ENCODE measurements at regions not wholly inside any gene's neighbourhood (a gene's known extent, or its start where the extent isn't known, plus 50 kb on each side); places are given as distances from the start of the nearest gene placed in this dataset.

DNA sequence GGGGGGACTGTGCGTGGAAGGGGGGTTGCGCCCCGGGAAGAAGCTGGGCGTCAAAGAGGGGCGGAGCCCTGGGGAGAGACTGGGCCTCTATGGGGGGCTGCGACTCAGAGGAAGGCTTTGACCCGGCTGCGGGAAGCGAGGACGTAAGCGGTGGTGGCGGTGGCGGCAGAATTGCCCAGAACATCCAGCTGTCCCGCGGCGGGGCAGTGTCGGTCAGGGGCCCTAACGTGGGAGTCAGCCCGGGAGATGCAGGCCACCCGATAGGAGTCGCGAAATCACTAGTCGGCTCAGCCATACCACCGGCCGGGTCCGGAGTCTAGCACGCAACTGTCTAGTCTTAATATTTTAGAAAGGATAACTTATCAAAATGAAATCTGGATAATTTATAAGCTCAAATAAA, 387.6 kb upstream of the EYS start:
- ChIA-PET SMC1A (ENCODE audit: uncharacterized antibody, unreplicated experiment) (no interaction called here), RAD21 (ENCODE audit: unreplicated experiment) (no interaction called here), CTCF (no interaction called here), POLR2A (no interaction called here)
- no peaks in the 10 kb centered on the region for H4K20me1 ChIP-seq (ENCODE audit: control insufficient read depth, insufficient read depth)
- no TSS peak for BruUV-seq (replicated peaks)
- H3K27me3 ChIP-seq (replicated peaks in 1 of 2; ENCODE audit: control insufficient read depth in 2 of 2, insufficient read depth in 2 of 2, low read length in 1 of 2): no peaks in the 10 kb centered on the region
- no peak overlapping the region for H3K4me3 ChIP-seq
- WGBS (ENCODE audit: insufficient coverage, insufficient replicate concordance, low lambda C conversion rate, missing lambda C conversion rate): 69% methylated on average over 19 of the region's 27 CpGs
- H3K36me3 ChIP-seq (ENCODE audit: control insufficient read depth in 2 of 2, insufficient read depth in 2 of 2, low read length in 1 of 2): no peaks in the 10 kb centered on the region
- no peaks in the 10 kb centered on the region for H3K4me1 ChIP-seq (ENCODE audit: control insufficient read depth, insufficient read depth, low read length)
- no peak overlapping the region for H2AFZ ChIP-seq (ENCODE audit: control insufficient read depth, low read depth, low read length)
- TF ChIP-seq PAX5 (IDR thresholded peaks at IDR 0.05; ENCODE audit: borderline replicate concordance, low read depth, low read length) (no peak), EP300 (IDR thresholded peaks at IDR 0.05; ENCODE audit: borderline replicate concordance in 1 of 2, control insufficient read depth in 1 of 2, low read depth in 2 of 2, low read length in 2 of 2) (no peak), JUNB (IDR thresholded peaks at IDR 0.05) (no peak), KDM1A (IDR thresholded peaks at IDR 0.05; ENCODE audit: borderline replicate concordance) (no peak), TCF3 (IDR thresholded peaks at IDR 0.05; ENCODE audit: borderline replicate concordance, insufficient read depth, low read depth, low read length) (no peak), IKZF2 (IDR thresholded peaks at IDR 0.05) (no peak), RCOR1 (conservative IDR thresholded peaks at IDR 0.05; ENCODE audit: low read depth, low read length) (no peak), RUNX3 (IDR thresholded peaks at IDR 0.05; ENCODE audit: low read length) (no peak), PAX8 (IDR thresholded peaks at IDR 0.05) (no peak), HCFC1 (IDR thresholded peaks at IDR 0.05; ENCODE audit: low read length) (no peak), GATAD2B (conservative IDR thresholded peaks at IDR 0.05; ENCODE audit: low read depth) (no peak), MTA2 (IDR thresholded peaks at IDR 0.05; ENCODE audit: low read depth) (no peak), EED (IDR thresholded peaks at IDR 0.05; ENCODE audit: low read depth) (no peak)
- TF ChIP-seq, protein P1, sequence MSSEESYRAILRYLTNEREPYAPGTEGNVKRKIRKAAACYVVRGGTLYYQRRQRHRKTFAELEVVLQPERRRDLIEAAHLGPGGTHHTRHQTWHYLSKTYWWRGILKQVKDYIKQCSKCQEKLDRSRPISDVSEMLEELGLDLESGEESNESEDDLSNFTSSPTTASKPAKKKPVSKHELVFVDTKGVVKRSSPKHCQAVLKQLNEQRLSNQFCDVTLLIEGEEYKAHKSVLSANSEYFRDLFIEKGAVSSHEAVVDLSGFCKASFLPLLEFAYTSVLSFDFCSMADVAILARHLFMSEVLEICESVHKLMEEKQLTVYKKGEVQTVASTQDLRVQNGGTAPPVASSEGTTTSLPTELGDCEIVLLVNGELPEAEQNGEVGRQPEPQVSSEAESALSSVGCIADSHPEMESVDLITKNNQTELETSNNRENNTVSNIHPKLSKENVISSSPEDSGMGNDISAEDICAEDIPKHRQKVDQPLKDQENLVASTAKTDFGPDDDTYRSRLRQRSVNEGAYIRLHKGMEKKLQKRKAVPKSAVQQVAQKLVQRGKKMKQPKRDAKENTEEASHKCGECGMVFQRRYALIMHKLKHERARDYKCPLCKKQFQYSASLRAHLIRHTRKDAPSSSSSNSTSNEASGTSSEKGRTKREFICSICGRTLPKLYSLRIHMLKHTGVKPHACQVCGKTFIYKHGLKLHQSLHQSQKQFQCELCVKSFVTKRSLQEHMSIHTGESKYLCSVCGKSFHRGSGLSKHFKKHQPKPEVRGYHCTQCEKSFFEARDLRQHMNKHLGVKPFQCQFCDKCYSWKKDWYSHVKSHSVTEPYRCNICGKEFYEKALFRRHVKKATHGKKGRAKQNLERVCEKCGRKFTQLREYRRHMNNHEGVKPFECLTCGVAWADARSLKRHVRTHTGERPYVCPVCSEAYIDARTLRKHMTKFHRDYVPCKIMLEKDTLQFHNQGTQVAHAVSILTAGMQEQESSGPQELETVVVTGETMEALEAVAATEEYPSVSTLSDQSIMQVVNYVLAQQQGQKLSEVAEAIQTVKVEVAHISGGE (CRISPR knock-in tag; IDR thresholded peaks at IDR 0.05): no peak
- TF ChIP-seq, protein P2, sequence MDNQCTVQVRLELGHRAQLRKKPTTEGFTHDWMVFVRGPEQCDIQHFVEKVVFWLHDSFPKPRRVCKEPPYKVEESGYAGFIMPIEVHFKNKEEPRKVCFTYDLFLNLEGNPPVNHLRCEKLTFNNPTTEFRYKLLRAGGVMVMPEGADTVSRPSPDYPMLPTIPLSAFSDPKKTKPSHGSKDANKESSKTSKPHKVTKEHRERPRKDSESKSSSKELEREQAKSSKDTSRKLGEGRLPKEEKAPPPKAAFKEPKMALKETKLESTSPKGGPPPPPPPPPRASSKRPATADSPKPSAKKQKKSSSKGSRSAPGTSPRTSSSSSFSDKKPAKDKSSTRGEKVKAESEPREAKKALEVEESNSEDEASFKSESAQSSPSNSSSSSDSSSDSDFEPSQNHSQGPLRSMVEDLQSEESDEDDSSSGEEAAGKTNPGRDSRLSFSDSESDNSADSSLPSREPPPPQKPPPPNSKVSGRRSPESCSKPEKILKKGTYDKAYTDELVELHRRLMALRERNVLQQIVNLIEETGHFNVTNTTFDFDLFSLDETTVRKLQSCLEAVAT (IDR thresholded peaks at IDR 0.05): no peak
- TF ChIP-seq, protein P3, sequence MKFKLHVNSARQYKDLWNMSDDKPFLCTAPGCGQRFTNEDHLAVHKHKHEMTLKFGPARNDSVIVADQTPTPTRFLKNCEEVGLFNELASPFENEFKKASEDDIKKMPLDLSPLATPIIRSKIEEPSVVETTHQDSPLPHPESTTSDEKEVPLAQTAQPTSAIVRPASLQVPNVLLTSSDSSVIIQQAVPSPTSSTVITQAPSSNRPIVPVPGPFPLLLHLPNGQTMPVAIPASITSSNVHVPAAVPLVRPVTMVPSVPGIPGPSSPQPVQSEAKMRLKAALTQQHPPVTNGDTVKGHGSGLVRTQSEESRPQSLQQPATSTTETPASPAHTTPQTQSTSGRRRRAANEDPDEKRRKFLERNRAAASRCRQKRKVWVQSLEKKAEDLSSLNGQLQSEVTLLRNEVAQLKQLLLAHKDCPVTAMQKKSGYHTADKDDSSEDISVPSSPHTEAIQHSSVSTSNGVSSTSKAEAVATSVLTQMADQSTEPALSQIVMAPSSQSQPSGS (IDR thresholded peaks at IDR 0.05; ENCODE audit: low read length): no peak
- intact Hi-C loops (cut with micrococcal nuclease; ENCODE audit: unreplicated experiment): no loop called here
- no peak for FAIRE-seq
- ATAC-seq: no peak
- no peak for DNase-seq (ENCODE audit: low read depth, low spot score)
- in situ Hi-C loops (cut with MboI): no loop called here
- no peak overlapping the region for H3K9ac ChIP-seq (ENCODE audit: control insufficient read depth, insufficient read depth, low read length)
- H3K27ac ChIP-seq (ENCODE audit: control insufficient read depth, insufficient read depth): no peak overlapping the region
- H3K9me3 ChIP-seq (replicated peaks; ENCODE audit: control insufficient read depth, insufficient read depth, low read length): no peaks in the 10 kb centered on the region
- H3K79me2 ChIP-seq (ENCODE audit: control insufficient read depth, insufficient read depth, low read length): no peaks in the 10 kb centered on the region
- H3K4me2 ChIP-seq (ENCODE audit: control insufficient read depth, insufficient read depth): no peak overlapping the region
